ENCODE measurements at regions not wholly inside any gene's neighbourhood (a gene's known extent, or its start where the extent isn't known, plus 50 kb on each side); places are given as distances from the start of the nearest gene placed in this dataset.
"Not testable (repeated sequence)": the region's sequence is repeated elsewhere in the genome, so short reads cannot be mapped to it uniquely, and the experiment has no call there.

DNA sequence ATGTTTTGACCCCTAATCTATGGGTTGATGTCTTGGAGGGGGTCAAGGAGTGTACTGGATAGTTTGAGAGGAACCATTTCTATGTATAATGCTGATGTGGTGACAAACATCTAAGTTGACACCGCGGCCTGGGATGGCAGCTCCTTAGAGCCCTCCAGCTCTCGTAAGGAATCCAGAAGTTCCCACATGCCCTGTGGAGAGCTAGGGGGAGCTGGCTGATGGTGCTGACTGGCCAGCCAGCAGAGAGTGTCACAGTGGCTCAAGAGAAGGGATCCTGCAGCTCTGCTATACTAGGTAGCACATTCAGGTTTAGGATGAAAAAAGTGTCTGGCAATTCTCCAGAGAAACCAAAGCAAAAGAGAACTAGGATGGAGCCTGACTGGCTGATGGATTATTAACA, 842.2 kb upstream of the VRK2 start:
- in situ Hi-C loops (cut with HindIII; ENCODE audit: low sequenced_read_pairs): no loop called here
- no peak for TF ChIP-seq CTCF (IDR thresholded peaks at IDR 0.05; ENCODE audit: low read depth, low read length)
- H3K4me3 ChIP-seq (ENCODE audit: low read depth, low read length): no peak overlapping the region
- DNase-seq (ENCODE audit: low read depth, low spot score): no peak

GRCh38 chr2:57205241-57205640, 841.4 kb upstream of the VRK2 start:
- in situ Hi-C loops (cut with HindIII; ENCODE audit: low sequenced_read_pairs): no loop called here
- H3K4me3 ChIP-seq (ENCODE audit: low read depth, low read length): no peak overlapping the region
- TF ChIP-seq CTCF (IDR thresholded peaks at IDR 0.05; ENCODE audit: low read depth, low read length): no peak
- no peak for DNase-seq (ENCODE audit: low read depth, low spot score)

DNA sequence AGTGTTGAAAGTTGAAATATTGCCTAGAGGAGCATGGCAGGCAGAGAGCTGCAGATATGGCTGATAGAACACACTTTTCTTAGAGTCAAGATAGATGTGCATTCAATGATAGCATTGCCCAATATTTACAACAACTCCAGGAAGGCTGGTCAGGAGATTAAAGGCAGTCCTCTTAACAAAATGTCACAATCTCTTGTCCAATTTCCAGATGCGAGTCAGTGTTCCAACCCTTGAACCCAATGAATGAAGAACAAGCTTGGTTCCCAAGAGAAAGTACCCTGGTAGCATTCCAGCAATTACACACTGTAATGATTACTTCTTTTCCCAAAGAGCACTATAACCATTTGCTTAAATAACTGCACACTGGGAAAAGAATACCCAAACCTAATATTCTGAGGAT, 839.4 kb upstream of the VRK2 start:
- no peak overlapping the region for H3K4me3 ChIP-seq (ENCODE audit: low read depth, low read length)
- no peak for TF ChIP-seq CTCF (IDR thresholded peaks at IDR 0.05; ENCODE audit: low read depth, low read length)
- DNase-seq (ENCODE audit: low read depth, low spot score): no peak
- in situ Hi-C loops (cut with HindIII; ENCODE audit: low sequenced_read_pairs): no loop called here

DNA sequence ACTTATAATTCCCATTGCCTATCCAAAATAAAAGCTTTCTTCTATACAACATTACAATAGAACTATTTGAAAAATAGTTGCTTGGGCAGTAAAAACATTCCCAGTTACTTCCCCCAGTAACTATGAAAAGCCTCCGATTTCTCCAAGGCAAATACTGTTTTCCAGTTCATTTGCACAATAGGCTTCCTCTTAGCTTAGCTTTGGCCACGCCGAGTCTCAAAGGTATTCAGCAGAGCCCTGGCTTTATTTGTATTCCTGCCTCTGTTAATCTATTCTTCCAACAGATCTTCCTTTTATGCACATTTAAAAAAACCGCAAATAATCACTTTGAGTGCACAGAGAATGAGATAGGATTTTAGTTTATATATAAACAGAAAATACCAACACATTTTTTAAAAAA, 836.8 kb upstream of the VRK2 start:
- no peak overlapping the region for H3K4me3 ChIP-seq (ENCODE audit: low read depth, low read length)
- TF ChIP-seq CTCF (IDR thresholded peaks at IDR 0.05; ENCODE audit: low read depth, low read length): no peak
- in situ Hi-C loops (cut with HindIII; ENCODE audit: low sequenced_read_pairs): no loop called here
- no peak for DNase-seq (ENCODE audit: low read depth, low spot score)

DNA sequence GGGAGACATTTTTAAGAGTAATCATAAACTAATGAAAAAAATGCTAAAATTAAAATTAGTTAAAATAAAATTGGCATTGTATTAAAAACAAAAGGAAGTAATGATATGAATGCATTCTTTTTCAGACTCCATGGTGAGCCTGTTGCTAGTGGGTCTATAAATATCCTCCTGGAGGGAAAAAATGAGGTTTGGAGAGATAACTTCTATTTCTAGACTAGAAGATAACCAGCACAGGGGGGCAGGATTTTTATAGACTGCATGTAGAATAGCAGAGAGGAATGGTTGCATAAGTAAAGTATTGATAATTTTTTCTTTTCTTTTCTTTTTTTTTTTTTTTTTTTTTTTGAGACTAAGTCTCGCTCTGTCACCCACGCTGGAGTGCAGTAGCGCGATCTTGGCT, 835.8 kb upstream of the VRK2 start:
- H3K4me3 ChIP-seq (ENCODE audit: low read depth, low read length): no peak overlapping the region
- DNase-seq (ENCODE audit: low read depth, low spot score): no peak
- TF ChIP-seq CTCF (IDR thresholded peaks at IDR 0.05; ENCODE audit: low read depth, low read length): no peak
- in situ Hi-C loops (cut with HindIII; ENCODE audit: low sequenced_read_pairs): no loop called here

DNA sequence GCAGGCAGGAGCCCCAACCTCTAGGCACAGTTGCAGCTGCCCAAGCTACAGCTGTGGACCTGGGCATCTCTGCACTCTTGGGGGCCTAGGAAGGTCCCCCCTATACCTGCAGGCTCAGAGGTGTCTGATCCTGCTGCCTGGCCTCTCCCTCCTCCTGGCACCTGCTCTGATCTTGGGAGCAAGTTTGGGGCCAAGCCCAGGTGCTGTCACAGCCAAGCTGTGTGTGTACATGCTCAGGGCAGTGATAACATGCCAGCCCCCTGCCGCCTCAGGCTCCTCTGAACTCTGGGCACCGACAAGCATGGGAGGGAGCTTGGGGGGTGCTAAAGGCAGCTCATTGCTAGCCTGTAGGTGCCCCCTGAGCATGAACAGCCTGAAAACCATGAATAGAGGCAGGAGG, 829.6 kb upstream of the VRK2 start:
- no peak for TF ChIP-seq CTCF (IDR thresholded peaks at IDR 0.05; ENCODE audit: low read depth, low read length)
- in situ Hi-C loops (cut with HindIII; ENCODE audit: low sequenced_read_pairs): no loop called here
- DNase-seq (ENCODE audit: low read depth, low spot score): no peak
- H3K4me3 ChIP-seq (ENCODE audit: low read depth, low read length): no peak overlapping the region

- no peak overlapping the region for H3K4me3 ChIP-seq (ENCODE audit: low read depth, low read length)
- in situ Hi-C loops (cut with HindIII; ENCODE audit: low sequenced_read_pairs): no loop called here
- no peak for DNase-seq (ENCODE audit: low read depth, low spot score)
- TF ChIP-seq CTCF (IDR thresholded peaks at IDR 0.05; ENCODE audit: low read depth, low read length): no peak
Measured at GRCh38 chr2:57218206-57218605, 828.4 kb upstream of the VRK2 start.

DNA sequence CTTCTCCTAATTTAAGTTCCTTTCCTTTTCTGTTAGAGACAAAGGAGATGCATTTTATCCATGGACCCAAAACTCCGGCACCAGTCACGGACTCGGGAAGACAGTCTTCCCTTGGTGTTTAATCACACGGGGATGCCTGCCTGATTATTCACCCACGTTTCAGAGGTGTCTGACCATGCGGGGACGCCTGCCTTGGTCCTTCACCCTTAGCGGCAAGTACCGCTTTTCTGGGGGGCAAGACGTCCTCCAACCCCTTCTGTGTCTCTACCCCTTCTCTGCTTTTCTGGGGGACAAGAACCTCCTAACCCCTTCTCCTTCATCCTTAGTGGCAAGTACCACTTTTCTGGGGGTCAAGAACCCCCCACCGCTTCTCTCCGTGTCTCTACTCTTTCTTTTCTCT, 816.9 kb upstream of the VRK2 start:
- DNase-seq (ENCODE audit: low read depth, low spot score); H3K4me3 ChIP-seq (ENCODE audit: low read depth, low read length); in situ Hi-C loops (cut with HindIII; ENCODE audit: low sequenced_read_pairs): not testable (repeated sequence)

- H3K4me3 ChIP-seq (ENCODE audit: low read depth, low read length); in situ Hi-C loops (cut with HindIII; ENCODE audit: low sequenced_read_pairs); DNase-seq (ENCODE audit: low read depth, low spot score): not testable (repeated sequence)
Measured at GRCh38 chr2:57232341-57232740, 814.3 kb upstream of the VRK2 start.

GRCh38 chr2:57251495-57251894, 795.1 kb upstream of the VRK2 start:
- DNase-seq (ENCODE audit: low read depth, low spot score); in situ Hi-C loops (cut with HindIII; ENCODE audit: low sequenced_read_pairs); H3K4me3 ChIP-seq (ENCODE audit: low read depth, low read length): not testable (repeated sequence)

Data from astrocyte of the spinal cord (primary cell).